ENCODE measurements at regions not wholly inside any gene's neighbourhood (a gene's known extent, or its start where the extent isn't known, plus 50 kb on each side); places are given as distances from the start of the nearest gene placed in this dataset.

DNA sequence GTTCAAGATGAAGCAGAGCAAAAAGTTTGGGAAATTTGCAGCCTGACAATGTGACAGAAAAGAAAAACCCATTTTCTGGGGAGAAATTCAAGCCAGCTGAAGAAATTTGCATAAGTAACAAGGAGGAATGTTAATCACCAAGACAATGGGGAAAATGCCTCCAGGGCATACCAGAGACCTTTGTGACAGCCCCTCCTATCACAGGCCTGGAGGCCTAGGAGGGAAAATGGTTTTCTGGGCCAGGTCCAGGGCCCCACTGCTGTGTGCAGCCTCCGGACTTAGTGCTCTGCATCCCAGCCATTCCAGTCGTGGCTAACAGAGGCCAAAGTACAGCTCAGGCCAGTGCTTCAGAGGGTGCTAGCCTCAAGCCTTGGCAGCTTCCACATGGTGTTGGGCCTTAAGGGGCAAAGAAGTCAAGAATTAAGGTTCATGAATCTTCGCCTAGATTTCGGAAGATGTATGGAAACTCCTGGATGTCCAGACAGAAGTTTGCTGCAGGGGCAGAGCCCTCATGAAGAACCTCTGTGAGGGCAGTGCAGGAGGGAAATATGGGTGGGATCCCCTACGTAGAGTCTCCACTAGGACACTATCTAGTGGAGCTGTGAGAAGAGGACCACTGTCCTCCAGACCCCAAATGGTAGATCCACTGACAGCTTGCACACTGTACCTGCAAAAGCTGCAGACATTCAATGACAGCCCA lies 314.1 kb upstream of the TRIB2 start:
- TF ChIP-seq, protein P1, sequence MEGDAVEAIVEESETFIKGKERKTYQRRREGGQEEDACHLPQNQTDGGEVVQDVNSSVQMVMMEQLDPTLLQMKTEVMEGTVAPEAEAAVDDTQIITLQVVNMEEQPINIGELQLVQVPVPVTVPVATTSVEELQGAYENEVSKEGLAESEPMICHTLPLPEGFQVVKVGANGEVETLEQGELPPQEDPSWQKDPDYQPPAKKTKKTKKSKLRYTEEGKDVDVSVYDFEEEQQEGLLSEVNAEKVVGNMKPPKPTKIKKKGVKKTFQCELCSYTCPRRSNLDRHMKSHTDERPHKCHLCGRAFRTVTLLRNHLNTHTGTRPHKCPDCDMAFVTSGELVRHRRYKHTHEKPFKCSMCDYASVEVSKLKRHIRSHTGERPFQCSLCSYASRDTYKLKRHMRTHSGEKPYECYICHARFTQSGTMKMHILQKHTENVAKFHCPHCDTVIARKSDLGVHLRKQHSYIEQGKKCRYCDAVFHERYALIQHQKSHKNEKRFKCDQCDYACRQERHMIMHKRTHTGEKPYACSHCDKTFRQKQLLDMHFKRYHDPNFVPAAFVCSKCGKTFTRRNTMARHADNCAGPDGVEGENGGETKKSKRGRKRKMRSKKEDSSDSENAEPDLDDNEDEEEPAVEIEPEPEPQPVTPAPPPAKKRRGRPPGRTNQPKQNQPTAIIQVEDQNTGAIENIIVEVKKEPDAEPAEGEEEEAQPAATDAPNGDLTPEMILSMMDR (IDR thresholded peaks at IDR 0.05) = no peak
- TF ChIP-seq POLR2A (IDR thresholded peaks at IDR 0.05) = no peak
- intact Hi-C loops (cut with DNase I) = no loop called here

DNA sequence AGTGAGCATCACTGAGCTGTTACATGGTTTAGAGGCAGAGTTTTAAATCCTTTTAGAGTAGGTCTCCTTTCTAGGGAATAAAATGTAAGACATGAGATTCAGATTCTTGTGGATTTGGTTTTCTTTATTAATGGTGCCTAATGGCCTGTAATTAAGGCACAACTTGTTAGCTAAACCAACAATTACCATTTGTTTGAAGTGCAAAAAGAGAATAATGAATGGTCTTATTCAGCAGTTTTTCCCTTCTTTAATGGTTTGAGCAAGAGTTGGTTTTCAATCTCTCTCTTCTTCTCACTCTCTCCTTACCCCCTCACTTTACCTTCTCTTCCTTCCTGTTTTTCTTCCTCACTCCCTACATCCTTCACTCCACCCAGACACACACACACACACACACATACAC lies 312.2 kb upstream of the TRIB2 start:
- TF ChIP-seq POLR2A (IDR thresholded peaks at IDR 0.05) = no peak
- intact Hi-C loops (cut with DNase I) = no loop called here

More for the DNA sequence above, 314.1 kb upstream of the TRIB2 start:
- no peaks in the 10 kb centered on the region for H3K4me1 ChIP-seq
- DNase-seq = no peak
- ATAC-seq = no peak
- 90 to 93% methylated on average over 3 to 5 of the region's 5 CpGs for WGBS, 2 donors
- H3K27me3 ChIP-seq = no peaks in the 10 kb centered on the region
- H3K4me3 ChIP-seq = no peak overlapping the region
- H3K27ac ChIP-seq = no peak overlapping the region
- H3K9me3 ChIP-seq = no peaks in the 10 kb centered on the region
- H3K36me3 ChIP-seq (replicated peaks in 1 of 2; ENCODE audit: insufficient read depth in 1 of 2, low read depth in 2 of 2) = no peaks in the 10 kb centered on the region

DNA sequence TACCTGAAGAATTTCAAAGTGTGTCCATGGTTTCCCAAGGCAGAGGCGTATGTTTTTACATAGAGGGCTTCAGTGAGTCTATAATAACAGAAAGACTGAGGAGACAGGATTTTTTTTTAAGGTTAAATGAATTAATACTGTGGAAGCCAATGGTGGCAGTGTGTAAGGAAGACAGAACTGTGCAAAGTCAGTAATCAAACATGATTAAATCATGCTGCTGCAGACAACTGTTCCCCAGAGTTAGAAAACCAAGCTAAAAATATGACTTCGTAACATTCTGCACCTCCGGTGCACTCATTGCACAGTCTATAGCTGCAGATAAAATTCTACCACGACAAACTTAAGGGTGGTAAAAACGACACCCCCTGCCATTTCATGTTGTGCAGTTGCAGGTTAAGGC lies 309.6 kb upstream of the TRIB2 start:
- Histone ChIP-seq H3K27ac (no peak overlapping the region), H3K4me1 (no peaks in the 10 kb centered on the region), H3K9me3 (no peaks in the 10 kb centered on the region), H3K4me3 (no peak overlapping the region), H3K36me3 (replicated peaks in 1 of 2; ENCODE audit: insufficient read depth in 1 of 2, low read depth in 2 of 2) (no peaks in the 10 kb centered on the region), H3K27me3 (no peaks in the 10 kb centered on the region)
- ATAC-seq (no peak), DNase-seq (no peak)
- intact Hi-C loops (cut with DNase I) = no loop called here
- whole genome bisulfite sequencing, 2 donors = 78 to 79% methylated on average over 5 of the region's 5 CpGs
- TF ChIP-seq, protein P1 (IDR thresholded peaks at IDR 0.05) = no peak
- no peak for TF ChIP-seq POLR2A (IDR thresholded peaks at IDR 0.05)

More for the DNA sequence above, 312.2 kb upstream of the TRIB2 start:
- H3K4me1 ChIP-seq = no peaks in the 10 kb centered on the region
- no peak overlapping the region for H3K27ac ChIP-seq
- H3K36me3 ChIP-seq (replicated peaks in 1 of 2; ENCODE audit: insufficient read depth in 1 of 2, low read depth in 2 of 2) = no peaks in the 10 kb centered on the region
- no peak overlapping the region for H3K4me3 ChIP-seq
- DNase-seq (no peak), ATAC-seq (no peak)
- H3K9me3 ChIP-seq = no peaks in the 10 kb centered on the region
- H3K27me3 ChIP-seq = no peaks in the 10 kb centered on the region

DNA sequence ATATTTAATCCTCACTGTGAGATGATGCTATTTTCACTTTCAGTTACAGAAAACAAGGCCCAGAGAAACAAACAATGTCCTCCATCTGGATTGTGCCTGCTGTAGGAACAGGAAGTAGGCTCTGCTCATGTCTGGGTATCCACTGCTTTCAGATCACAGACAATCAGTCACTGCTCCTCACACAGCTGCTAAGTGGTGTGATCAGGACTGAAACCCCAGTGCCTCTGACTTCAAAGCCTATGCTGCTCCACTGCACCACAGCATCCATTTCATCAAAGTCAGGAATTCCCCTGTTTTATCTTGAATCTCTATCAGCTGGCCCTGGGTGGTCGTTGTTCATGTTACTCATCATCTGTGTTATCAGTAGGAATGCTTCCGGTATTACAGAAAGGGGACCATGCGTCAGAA lies 303.8 kb upstream of the TRIB2 start:
- no peak overlapping the region for H3K27ac ChIP-seq
- TF ChIP-seq, protein P1 (IDR thresholded peaks at IDR 0.05) = no peak
- TF ChIP-seq POLR2A (IDR thresholded peaks at IDR 0.05) = no peak
- no peaks in the 10 kb centered on the region for H3K4me1 ChIP-seq
- intact Hi-C loops (cut with DNase I) = no loop called here
- ATAC-seq (no peak), DNase-seq (no peak)
- no peaks in the 10 kb centered on the region for H3K9me3 ChIP-seq
- no peaks in the 10 kb centered on the region for H3K27me3 ChIP-seq
- H3K4me3 ChIP-seq = no peak overlapping the region
- no peaks in the 10 kb centered on the region for H3K36me3 ChIP-seq (replicated peaks in 1 of 2; ENCODE audit: insufficient read depth in 1 of 2, low read depth in 2 of 2)
- WGBS, 2 donors = 54 to 60% methylated on average over 3 of the region's 3 CpGs

DNA sequence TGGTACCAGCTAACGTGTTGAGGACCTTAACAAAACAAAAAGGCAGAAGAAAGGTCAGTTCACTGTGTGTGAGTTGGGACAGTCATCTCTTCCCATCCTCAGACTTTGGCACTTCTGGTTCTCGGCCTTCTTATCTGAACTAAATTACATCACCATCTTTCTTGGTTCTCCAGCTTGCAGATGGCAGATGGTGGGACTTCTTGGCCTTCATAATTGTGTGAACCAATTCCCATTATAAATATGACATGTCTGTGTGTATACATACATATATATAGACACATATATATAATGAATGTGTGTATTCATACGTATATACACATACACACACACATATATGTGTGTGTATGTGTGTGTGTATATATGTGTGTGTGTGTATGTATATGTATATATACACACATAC lies 301.2 kb upstream of the TRIB2 start:
- Histone ChIP-seq H3K9me3 (no peaks in the 10 kb centered on the region), H3K27me3 (no peaks in the 10 kb centered on the region), H3K4me3 (no peak overlapping the region), H3K4me1 (no peaks in the 10 kb centered on the region), H3K27ac (no peak overlapping the region), H3K36me3 (replicated peaks in 1 of 2; ENCODE audit: insufficient read depth in 1 of 2, low read depth in 2 of 2) (no peaks in the 10 kb centered on the region)
- TF ChIP-seq, protein P1 (IDR thresholded peaks at IDR 0.05) = no peak
- TF ChIP-seq POLR2A (IDR thresholded peaks at IDR 0.05) = no peak
- DNase-seq = no peak
- no peak for ATAC-seq
- 84 to 87% methylated on average over 3 of the region's 3 CpGs for WGBS, 2 donors
- intact Hi-C loops (cut with DNase I) = no loop called here
